GM23248 (cell line): ENCODE measurements at regions not wholly inside any gene's neighbourhood (a gene's known extent, or its start where the extent isn't known, plus 50 kb on each side); places are given as distances from the start of the nearest gene placed in this dataset.

ENCODE experiments used
- EZH2 ChIP-seq: fragments of 200-600 bp; sonication (generic); IDR thresholded peaks from 2 replicates; pipeline ENCODE4 v1.6.1; 2018; ENCODE audit warnings: antibody characterized with exemption, mild to moderate bottlenecking; ENCODE audit not compliant: insufficient read depth, poor library complexity, severe bottlenecking
- EZH2phosphoT487 ChIP-seq: fragments of 200-600 bp; sonication (generic); IDR thresholded peaks from 2 replicates; pipeline ENCODE4 v1.6.1; 2018; ENCODE audit warnings: antibody characterized with exemption, moderate library complexity, mild to moderate bottlenecking, low read depth; ENCODE audit not compliant: insufficient read depth

DNA sequence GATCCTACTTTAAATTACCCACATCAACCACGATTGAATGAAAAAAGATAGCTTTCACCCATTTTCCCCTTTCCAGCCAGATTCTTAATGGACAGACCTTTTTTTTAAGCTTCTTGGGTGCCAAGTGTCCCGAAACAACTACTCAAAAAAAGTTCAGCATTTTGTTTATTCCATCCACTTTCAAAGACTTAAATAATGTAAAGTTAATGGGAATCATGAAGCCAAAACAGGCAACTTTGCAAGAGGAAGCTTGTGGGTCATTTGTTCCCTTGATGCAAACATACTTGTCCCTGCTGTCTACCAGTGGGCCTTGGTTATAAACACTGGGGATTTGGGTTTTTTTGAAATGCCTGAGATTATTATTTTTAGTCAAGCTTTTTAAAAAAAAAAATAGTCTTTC lies 414.0 kb upstream of the PSMD7 start:
- TF ChIP-seq EZH2phosphoT487 = no peak
- no peak for TF ChIP-seq EZH2
